ENCODE measurements at regions not wholly inside any gene's neighbourhood (a gene's known extent, or its start where the extent isn't known, plus 50 kb on each side); places are given as distances from the start of the nearest gene placed in this dataset.

DNA sequence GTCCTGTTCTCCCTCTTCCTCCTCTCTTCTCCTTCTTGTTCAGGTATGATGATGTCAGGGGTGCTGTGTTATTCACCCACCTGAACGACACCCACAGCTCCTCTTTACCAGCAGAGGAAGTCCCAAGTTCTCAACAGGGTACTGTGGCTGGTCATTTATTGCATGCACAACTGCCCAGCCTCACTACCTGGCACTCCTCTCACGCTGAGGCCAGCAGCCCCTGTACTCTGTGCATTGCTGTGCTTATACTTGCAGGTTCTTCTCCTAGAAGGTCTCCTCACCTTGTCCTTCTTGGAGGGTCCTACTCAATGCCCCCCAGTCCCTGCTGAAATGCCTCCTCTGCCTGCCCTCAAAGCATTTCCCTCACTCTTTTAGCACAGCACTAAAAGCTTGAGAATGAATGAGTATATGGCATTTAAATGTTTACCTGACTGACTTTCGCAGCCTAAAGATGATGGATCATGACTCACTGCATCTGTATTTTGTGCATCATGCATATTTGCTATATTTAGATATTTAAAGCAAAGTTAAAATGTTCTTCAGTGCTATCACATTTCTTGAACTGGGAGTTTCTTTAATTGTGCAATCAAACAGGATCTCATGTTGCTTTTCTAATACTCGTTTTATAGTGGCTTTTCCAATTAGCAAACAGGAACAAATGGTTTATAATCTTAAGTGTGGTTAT is 1069.3 kb downstream of the NLGN4Y start:
- no peaks in the 10 kb centered on the region for H3K9me3 Mint-ChIP-seq
- H3K36me3 Mint-ChIP-seq (ENCODE audit: low read depth): no peaks in the 10 kb centered on the region
- H3K27ac Mint-ChIP-seq: no peak overlapping the region
- no peaks in the 10 kb centered on the region for H3K4me1 Mint-ChIP-seq (ENCODE audit: low read depth)
- H3K4me3 Mint-ChIP-seq: no peak overlapping the region
- no peaks in the 10 kb centered on the region for H3K27me3 Mint-ChIP-seq

DNA sequence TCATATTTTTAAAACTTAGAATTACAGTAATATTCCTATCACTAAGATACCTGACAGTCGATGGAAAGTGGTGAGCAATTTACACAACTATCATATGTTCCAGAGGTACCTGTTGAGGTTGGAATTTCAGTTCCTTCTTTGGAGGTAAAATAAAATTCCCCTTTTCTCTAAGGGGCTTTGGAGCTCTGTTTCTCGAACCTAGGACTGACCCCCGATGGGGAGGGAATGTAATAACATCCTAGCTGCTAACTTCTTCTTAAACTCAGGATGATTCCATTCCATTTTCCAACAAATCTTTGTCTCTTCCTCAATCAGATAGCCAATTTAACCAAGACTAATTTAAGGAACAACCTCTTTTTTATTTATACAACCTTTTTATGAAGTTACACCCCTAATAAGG is 1069.8 kb downstream of the NLGN4Y start:
- Mint-ChIP-seq H3K27me3 (no peaks in the 10 kb centered on the region), H3K27ac (no peak overlapping the region), H3K4me1 (ENCODE audit: low read depth) (no peaks in the 10 kb centered on the region)

DNA sequence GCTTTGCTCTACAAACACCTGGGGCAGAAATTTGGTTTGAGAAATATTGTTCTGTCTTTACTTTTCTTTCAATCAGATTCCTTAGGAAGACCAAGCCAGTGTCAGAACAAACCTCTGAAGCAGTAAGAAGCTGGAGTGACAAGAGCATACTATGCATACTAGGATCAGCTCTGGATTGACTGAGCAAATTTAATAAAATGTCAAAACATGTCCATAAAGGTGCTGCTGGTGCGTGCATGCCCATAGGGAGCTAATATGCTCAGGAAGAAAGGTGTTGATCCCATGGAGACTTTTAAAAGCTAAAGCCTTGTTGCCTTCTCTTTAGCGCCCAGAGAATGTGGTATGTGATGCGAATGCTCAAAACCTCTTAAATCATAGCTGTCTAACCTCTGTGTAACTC is 1076.2 kb downstream of the NLGN4Y start:
- Mint-ChIP-seq H3K36me3 (ENCODE audit: low read depth) (no peaks in the 10 kb centered on the region), H3K27me3 (no peaks in the 10 kb centered on the region), H3K9me3 (no peaks in the 10 kb centered on the region), H3K27ac (no peak overlapping the region), H3K4me3 (no peak overlapping the region), H3K4me1 (ENCODE audit: low read depth) (no peaks in the 10 kb centered on the region)

More for the DNA sequence above, 1069.8 kb downstream of the NLGN4Y start:
- no peaks in the 10 kb centered on the region for H3K36me3 Mint-ChIP-seq (ENCODE audit: low read depth)
- H3K4me3 Mint-ChIP-seq: no peak overlapping the region
- no peaks in the 10 kb centered on the region for H3K9me3 Mint-ChIP-seq

DNA sequence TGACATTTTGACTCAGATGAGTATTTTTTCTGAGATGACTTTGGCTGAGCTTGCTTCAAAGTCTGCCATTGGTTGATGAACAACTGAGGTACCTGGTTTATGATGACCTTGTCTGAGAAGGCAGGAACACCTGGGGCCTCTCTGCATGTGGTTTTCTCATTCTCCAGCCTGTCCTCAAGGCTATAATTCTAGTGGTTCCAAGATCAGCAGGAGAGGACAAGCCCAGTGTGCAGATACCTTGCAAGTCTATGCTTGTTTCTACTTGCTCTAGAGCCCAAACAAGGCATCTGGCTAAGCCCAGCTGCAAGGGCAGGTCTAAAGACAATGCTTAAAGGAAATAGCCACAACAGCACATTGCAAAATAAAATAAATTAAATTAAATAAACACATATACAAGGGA is 1100.0 kb downstream of the NLGN4Y start:
- no peaks in the 10 kb centered on the region for H3K4me1 Mint-ChIP-seq (ENCODE audit: low read depth)
- H3K4me3 Mint-ChIP-seq: no peak overlapping the region
- H3K9me3 Mint-ChIP-seq: peaks cover 5% of the 10 kb centered on the region
- H3K27ac Mint-ChIP-seq: no peak overlapping the region
- no peaks in the 10 kb centered on the region for H3K36me3 Mint-ChIP-seq (ENCODE audit: low read depth)
- H3K27me3 Mint-ChIP-seq: no peaks in the 10 kb centered on the region

DNA sequence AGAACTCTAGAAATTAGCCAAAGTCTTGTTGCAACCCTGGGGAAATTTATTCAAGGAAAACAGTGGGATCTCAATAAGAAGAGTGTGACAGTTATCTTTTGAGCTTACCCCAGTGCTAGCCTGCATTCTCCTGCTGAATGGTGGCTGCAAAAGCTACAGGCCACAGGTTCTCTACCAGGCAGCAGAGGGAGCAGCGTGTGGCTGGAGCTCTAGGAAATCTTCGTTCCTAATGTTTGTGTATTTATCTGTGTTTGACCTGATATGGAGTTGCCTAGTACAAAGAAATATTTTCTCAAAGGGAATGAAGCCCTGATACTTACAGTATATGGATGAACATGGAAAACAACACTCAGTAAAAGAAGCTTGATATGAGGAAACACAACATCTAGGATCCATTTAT is 1100.6 kb downstream of the NLGN4Y start:
- H3K27ac Mint-ChIP-seq: no peak overlapping the region
- H3K36me3 Mint-ChIP-seq (ENCODE audit: low read depth): no peaks in the 10 kb centered on the region
- no peak overlapping the region for H3K4me3 Mint-ChIP-seq
- no peaks in the 10 kb centered on the region for H3K27me3 Mint-ChIP-seq
- no peaks in the 10 kb centered on the region for H3K4me1 Mint-ChIP-seq (ENCODE audit: low read depth)
- H3K9me3 Mint-ChIP-seq: no peaks in the 10 kb centered on the region

DNA sequence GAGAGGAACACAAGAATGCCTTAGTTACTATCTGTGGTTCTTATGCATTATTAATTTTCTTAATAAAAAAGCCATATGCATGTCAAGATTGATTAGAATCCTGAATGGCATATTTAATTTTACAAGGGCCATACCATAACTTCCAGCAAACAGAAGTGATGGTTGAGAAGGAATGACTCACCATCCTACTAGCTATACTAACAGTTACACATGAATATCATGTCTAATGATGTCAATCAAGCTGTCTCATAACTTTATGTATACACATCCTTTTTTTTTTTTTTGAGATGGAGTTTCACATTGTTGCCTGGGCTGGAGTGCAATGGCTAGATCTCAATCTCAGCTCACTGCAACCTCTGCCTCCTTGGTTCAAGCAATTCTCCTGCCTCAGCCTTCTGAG is 1123.9 kb downstream of the NLGN4Y start:
- no peak overlapping the region for H3K27ac Mint-ChIP-seq
- no peaks in the 10 kb centered on the region for H3K27me3 Mint-ChIP-seq
- H3K4me1 Mint-ChIP-seq (ENCODE audit: low read depth): no peaks in the 10 kb centered on the region

DNA sequence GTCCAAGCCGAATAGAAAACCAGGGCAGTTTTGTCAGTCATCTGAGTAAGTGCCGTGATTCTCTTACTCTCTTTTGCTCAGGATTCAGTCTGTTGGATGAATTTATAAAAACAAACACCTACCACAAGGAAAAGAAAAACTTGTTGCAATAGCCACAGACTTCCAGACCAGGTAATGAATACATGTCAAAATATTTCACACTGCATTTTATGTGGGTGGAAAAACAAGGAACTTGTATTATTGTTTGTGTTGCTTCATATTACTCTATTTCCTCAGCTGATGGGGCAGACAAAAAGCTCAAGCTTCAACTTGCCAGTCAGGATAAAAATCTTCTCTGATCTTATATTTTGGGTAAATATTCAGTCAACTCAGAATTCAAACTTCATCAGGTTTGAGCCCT is 1125.7 kb downstream of the NLGN4Y start:
- Mint-ChIP-seq H3K27me3 (no peaks in the 10 kb centered on the region), H3K4me1 (ENCODE audit: low read depth) (no peaks in the 10 kb centered on the region), H3K36me3 (ENCODE audit: low read depth) (no peaks in the 10 kb centered on the region), H3K9me3 (no peaks in the 10 kb centered on the region), H3K4me3 (no peak overlapping the region), H3K27ac (no peak overlapping the region)

More for the DNA sequence above, 1123.9 kb downstream of the NLGN4Y start:
- H3K9me3 Mint-ChIP-seq: no peaks in the 10 kb centered on the region
- H3K4me3 Mint-ChIP-seq: no peak overlapping the region
- no peaks in the 10 kb centered on the region for H3K36me3 Mint-ChIP-seq (ENCODE audit: low read depth)

DNA sequence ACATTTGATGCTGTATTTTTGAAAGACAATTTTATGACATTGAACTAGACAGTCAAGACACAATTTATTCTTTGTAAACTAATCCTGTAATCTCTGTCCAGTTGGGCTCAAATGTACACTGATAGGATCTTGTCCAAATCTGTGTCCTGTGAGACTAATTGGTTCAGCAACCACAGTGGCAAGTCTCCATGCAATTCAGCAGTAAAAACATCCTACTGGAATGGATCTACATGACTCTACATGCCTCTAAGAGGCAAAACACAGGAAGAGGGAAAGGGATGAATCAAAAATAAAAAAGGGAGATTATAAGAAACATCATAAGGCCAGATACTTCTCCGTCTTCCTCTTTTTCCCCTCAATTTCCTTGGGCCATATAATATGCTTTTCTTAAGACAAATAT is 1164.2 kb downstream of the NLGN4Y start:
- Mint-ChIP-seq H3K36me3 (ENCODE audit: low read depth) (no peaks in the 10 kb centered on the region), H3K27ac (no peak overlapping the region)

DNA sequence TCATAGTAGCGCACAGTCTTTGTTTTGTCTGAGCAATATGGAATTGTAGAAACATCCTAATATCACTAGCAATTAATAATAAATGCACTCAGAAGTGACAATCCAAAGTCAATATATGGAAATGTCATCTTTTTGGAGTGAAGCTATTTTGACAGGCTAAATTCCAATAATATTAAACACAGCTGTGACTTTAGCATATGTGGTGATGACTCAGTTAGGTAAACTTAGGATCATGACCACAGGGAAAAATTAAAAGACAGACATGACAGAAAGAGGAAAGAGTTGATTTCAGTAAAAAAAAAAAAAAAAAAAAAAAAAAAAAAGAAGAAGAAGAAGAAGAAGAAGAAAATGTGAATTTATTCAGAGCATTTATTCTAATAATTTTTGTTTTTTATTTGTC is 1165.7 kb downstream of the NLGN4Y start:
- H3K27me3 Mint-ChIP-seq: no peaks in the 10 kb centered on the region
- peaks cover 6% of the 10 kb centered on the region for H3K9me3 Mint-ChIP-seq
- H3K36me3 Mint-ChIP-seq (ENCODE audit: low read depth): no peaks in the 10 kb centered on the region
- H3K27ac Mint-ChIP-seq: no peak overlapping the region
- no peak overlapping the region for H3K4me3 Mint-ChIP-seq
- H3K4me1 Mint-ChIP-seq (ENCODE audit: low read depth): no peaks in the 10 kb centered on the region

More for the DNA sequence above, 1164.2 kb downstream of the NLGN4Y start:
- no peaks in the 10 kb centered on the region for H3K4me1 Mint-ChIP-seq (ENCODE audit: low read depth)
- H3K4me3 Mint-ChIP-seq: no peak overlapping the region
- peaks cover 6% of the 10 kb centered on the region for H3K9me3 Mint-ChIP-seq
- no peaks in the 10 kb centered on the region for H3K27me3 Mint-ChIP-seq

DNA sequence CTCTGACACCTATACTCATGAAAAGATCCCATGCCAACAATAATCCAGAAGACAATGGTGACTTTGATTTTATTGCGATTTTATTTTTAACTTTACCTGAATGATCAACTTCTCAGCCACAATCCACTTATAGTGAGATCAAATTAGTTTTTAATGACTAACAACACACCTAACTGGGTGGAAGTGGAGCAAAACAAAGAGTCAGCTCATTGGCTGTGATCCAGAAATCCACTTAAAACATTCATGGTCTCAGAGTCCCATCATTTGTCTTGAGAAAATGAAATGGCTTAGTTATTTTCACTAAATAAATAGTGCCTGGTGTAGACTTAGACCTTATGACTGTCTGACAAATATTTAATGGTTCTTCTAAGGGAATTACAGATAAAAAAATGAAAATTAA is 1177.8 kb downstream of the NLGN4Y start:
- Mint-ChIP-seq H3K27ac (no peak overlapping the region), H3K4me3 (no peak overlapping the region), H3K9me3 (no peaks in the 10 kb centered on the region), H3K4me1 (ENCODE audit: low read depth) (no peaks in the 10 kb centered on the region), H3K27me3 (no peaks in the 10 kb centered on the region), H3K36me3 (ENCODE audit: low read depth) (no peaks in the 10 kb centered on the region)

DNA sequence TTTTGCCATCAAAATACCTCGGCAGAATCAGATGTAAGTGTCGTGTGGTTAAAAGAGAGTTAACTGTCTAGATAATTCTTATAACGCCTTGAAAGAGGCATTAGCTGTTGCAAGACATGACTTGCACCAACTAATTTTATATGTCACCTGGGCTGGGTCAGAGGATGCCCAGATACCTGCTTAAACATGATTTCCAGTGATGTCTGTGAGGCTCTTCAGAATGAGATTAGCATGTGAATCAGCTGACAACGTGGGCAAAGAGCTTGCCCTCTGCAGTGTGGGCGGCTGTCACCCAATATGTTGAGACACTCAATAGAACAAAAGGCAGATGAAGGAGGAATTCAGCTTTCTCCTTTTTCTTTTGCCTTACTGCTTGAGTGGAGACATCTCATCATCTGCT is 1180.6 kb downstream of the NLGN4Y start:
- H3K36me3 Mint-ChIP-seq (ENCODE audit: low read depth): no peaks in the 10 kb centered on the region
- no peaks in the 10 kb centered on the region for H3K4me1 Mint-ChIP-seq (ENCODE audit: low read depth)
- H3K4me3 Mint-ChIP-seq: no peak overlapping the region
- no peak overlapping the region for H3K27ac Mint-ChIP-seq
- no peaks in the 10 kb centered on the region for H3K27me3 Mint-ChIP-seq
- no peaks in the 10 kb centered on the region for H3K9me3 Mint-ChIP-seq

DNA sequence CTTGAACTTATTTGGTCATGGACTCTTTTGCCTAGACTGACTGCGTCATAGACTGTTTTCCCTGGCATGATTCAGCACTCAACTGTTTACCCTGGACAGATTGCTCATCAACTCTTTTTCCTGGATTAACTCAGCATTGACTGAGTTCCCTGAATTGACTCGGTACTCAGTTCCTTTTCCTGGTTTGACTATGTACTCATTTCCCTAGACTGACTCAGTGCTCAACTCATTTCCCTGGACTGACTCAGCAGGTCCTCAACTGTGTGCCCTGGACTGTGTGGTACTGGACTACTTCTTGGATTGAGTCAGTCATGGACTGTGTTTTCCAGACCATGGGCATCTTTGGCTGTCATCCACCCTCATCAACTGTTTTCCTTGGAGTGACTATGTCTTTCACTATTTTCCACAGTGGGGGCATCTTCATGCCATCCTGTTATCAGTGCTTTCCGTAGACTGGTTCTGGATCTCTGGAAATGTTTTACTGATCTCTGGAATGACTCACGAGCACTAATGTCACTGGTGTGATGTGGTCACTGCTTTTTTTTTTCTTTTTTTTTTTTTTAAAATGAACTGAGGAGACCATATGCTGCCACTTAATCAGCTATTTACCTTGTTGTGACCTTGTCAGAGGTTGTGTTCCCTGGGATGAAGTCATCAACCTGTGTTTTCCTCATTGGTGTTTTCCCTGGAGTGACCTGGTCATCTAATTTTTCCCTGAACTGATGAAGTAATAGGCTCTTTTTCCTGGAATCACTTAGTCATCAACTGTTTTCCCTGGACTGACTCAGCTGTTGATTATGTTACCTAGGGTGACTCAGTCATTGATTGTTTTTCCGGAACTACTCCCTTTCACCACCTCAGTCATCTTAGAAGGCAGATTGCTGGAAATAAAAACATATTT is 1225.5 kb downstream of the NLGN4Y start:
- Mint-ChIP-seq H3K4me1 (ENCODE audit: low read depth) (no peaks in the 10 kb centered on the region), H3K27ac (no peak overlapping the region), H3K36me3 (ENCODE audit: low read depth) (no peaks in the 10 kb centered on the region), H3K27me3 (no peaks in the 10 kb centered on the region), H3K9me3 (no peaks in the 10 kb centered on the region), H3K4me3 (no peak overlapping the region)

DNA sequence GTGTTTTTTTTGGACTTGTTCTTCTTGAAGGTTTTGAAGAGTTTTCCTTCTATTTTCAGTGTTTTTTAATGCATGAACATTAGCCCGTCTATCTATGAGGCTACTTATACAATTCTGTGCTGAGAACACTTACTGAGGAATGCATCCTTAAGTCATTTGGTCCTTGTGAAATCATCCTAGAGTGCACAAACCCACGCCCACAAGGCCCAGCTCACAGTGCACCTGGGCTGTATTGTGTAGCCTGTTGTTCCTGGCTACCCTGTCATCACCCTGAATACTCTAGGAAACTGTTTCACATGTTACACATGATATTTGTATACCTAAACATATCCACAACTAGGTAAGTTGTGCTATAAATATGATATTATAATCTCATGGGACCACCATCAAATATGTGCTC is 1226.7 kb downstream of the NLGN4Y start:
- Mint-ChIP-seq H3K4me3 (no peak overlapping the region), H3K27ac (no peak overlapping the region), H3K36me3 (ENCODE audit: low read depth) (no peaks in the 10 kb centered on the region), H3K27me3 (no peaks in the 10 kb centered on the region), H3K9me3 (no peaks in the 10 kb centered on the region), H3K4me1 (ENCODE audit: low read depth) (no peaks in the 10 kb centered on the region)

DNA sequence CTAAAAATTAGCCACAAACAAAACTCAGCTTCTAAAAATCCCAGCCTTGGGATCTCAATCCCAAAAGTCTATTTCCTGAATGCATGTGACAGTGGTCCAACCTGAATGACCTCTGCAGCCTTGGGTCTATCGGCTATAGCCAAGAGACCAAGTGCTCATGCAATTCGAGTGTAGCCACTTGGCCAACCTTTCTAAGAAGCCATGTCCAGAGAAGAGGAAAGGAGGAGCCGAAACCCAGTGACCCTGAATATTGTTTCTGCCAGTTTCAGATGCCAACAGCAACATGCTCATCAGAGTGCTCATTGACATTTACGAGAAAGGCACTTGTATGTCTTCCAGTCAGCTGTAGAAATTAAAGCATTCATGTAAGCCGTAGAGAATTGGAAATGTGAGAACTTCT is 1231.9 kb downstream of the NLGN4Y start:
- Mint-ChIP-seq H3K4me1 (ENCODE audit: low read depth) (no peaks in the 10 kb centered on the region), H3K4me3 (no peak overlapping the region), H3K9me3 (peaks cover 4% of the 10 kb centered on the region), H3K27me3 (no peaks in the 10 kb centered on the region), H3K36me3 (ENCODE audit: low read depth) (no peaks in the 10 kb centered on the region), H3K27ac (no peak overlapping the region)

DNA sequence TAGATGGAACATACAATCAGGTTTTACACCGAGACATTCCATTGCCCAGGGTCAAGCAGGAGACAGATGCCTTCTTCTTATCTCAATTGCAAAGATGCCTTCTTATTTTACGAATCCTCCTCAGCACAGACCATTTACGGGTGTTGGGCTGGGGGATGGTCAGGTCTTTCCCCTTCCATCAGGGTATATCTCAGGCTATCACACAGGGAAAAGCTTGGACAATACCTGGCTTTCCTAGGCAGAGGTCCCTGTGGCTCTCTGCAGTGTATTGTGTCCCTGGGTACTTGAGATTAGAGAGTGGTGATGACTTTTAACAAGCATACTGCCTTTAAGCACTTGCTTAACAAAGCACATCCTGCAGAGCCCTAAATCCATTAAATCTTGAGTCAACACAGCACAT is 1249.2 kb downstream of the NLGN4Y start:
- H3K36me3 Mint-ChIP-seq (ENCODE audit: low read depth): no peaks in the 10 kb centered on the region
- no peak overlapping the region for H3K27ac Mint-ChIP-seq
- H3K27me3 Mint-ChIP-seq: no peaks in the 10 kb centered on the region
- no peaks in the 10 kb centered on the region for H3K4me1 Mint-ChIP-seq (ENCODE audit: low read depth)
- H3K9me3 Mint-ChIP-seq: no peaks in the 10 kb centered on the region
- H3K4me3 Mint-ChIP-seq: no peak overlapping the region
